ENCODE measurements at regions not wholly inside any gene's neighbourhood (a gene's known extent, or its start where the extent isn't known, plus 50 kb on each side); places are given as distances from the start of the nearest gene placed in this dataset.

DNA sequence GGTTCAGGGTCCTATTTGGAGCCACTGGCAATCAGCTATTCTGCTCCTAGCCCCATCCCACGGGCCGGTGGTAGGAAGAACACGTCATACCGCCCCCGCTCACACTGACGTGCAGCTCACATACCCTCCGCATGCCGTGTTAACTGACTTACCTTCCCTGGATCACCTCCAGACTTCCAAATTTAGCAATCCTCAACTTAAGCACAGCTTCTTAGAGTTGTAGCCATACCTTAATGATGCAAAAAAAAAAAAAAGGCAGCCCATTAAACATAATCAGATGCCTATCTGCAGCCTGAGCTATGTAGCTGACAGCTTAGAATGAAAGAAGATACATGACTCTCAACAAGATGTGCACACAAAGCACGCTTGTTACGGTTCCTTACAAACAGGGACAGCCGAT lies 93.0 kb downstream of the IRX2 start:
- DNase-seq (ENCODE audit: low spot score), result no peak

- no peak for DNase-seq (ENCODE audit: low spot score)
Measured at GRCh38 chr5:2657151-2657550, 94.3 kb downstream of the IRX2 start.

DNA sequence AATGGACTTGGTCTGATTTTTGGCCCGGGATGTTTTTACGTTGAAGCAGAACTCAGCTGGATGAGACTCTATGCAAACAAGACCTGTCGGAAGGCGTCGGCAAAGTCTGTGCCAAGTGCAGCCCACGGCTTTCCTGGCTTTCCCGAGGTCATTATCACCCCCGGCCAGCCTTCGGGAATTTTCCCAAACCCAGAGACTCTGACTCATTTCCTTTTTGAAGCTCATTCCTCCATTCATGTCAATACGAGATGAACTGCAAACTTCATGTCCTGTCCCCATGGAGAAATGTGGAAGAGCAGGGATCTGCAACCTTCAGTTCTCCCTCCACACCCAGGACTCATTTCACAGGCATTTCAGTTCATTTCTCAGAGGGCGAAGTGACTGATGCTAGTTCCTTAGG lies 95.3 kb downstream of the IRX2 start:
- DNase-seq (ENCODE audit: low spot score), result no peak

DNA sequence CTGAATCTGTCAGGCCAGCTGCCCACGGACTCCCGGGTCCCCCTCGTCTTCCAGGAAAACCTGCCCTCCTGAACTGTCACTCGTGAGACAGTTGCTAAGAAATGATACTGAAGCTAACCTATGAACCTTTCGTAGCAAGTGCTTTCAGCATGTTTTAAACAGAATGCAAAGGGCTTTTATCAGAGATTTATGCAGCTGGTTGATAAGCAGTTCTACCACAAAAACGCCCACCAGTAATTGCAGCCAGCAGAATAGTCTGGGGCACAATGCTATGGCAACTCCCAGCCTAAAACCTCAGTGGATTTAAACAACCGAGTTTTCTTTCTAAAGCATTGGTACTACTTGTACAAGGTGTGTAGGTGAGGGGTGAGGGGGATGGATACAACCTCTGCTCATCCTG lies 97.5 kb downstream of the IRX2 start:
- DNase-seq (ENCODE audit: low spot score), result no peak

DNA sequence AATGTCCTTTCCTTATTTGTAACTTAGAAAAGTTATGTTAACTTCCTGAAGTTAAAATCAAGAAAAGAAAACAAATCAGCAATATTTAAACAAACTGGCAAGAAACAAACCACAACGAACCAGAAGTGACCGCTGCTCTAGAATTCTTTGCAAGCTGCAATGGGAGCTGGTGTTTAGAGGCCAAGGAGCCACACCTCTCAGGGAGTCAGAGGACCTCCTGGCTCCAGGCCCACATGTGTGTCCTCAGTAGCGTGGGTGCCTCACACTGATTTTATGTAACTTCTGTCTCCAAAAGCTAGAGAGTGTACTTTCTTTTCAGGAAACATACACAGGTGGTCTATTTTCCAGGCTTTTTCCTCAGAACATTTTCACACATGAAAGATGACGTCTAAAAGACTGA lies 100.4 kb downstream of the IRX2 start:
- DNase-seq (ENCODE audit: low spot score), result no peak

DNA sequence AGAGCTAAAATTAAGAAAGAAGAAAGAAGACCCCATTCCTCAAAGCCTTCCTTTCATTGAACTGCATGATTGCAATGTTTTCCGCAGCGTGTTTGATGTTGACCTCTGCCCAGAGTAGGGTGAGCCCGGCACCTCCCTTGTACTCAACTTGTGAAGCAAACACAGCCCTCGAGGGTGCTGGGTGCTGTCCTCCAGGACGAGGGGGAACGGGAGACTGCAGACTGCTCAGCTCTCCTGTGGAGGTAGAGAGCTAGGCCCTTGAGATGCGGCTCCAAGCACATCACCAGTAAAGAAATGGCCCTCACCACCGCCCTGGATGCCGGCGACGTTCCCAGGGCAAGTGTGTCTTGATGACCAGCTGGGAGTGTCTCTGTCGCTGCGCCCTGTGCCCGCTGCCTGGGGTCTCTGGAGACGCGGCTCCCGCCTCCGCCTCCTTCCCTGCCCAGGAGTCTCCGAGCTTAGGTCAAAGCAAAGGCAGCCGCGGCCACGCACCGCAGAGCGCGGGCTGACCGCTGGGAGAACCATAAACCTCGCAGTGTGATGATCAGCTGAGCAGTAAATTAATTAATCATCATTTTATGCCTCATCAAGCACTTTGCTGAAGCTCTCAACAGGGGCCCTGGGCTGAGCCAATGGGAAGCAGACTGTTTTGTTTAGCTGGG lies 108.7 kb downstream of the IRX2 start:
- no peak for DNase-seq (ENCODE audit: low spot score)

- DNase-seq (ENCODE audit: low spot score), result no peak
Measured at GRCh38 chr5:2640717-2641116, 110.8 kb downstream of the IRX2 start.

GRCh38 chr5:2639425-2639824 lies 112.1 kb downstream of the IRX2 start:
- DNase-seq (ENCODE audit: low spot score), result no peak

DNA sequence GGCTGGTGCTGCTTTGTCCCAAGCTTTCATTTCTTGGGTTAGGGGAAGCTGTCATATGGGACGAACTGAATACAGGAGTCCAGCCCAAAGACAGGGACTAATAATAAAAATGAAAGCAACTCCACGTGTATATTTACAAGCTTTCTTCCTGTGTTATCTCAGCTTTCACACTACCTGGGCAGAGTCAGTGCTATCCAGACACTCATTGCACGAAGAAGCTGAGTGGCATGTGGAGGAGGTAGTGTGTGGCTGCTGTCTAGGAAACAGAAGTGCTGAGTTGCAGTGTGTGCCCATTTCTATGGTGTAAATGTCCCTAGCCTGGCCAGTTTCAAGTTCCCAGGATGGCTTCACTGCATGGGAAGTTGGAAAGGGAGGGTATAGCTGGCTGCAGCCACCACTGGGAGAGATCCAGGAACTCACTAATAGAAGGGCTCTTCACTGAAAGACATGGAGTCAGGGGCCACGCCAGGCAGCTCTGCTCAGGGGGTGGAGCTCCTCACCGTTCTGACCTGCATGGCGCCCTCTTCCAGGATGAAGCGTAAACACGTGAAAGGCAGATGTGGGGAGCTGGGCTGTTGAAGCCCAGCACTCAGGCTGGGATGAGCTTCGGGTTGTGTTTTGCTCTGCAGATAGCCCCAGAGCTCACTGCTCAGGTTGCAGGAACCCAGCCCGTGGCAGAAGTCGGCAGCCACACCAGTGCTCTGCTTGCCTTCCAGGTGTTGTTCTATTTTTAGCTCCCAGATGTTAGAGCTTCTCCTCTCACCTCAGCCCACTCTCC lies 116.9 kb downstream of the IRX2 start:
- no peak for DNase-seq (ENCODE audit: low spot score)

DNA sequence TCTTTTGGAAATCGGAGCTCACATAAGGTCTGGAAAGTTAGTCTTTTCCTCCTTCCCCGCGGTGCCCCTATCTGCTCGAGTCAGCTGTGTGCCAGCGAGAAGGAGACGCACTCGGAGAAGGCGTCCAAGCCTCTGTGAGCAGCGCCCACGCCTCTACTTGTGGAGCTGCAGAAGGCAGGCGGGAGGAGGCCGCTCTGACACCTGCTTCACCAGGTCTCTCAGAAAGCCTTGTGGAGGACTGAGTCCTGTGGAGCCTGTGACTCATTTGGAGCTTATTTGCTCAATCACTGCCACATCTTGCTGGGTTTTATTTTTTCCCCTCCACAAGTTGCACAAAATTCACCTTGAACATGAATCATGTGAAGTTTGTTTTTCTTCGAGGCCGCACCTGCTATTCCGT lies 117.5 kb downstream of the IRX2 start:
- no peak for DNase-seq (ENCODE audit: low spot score)

- DNase-seq (ENCODE audit: low spot score), result no peak
Measured at GRCh38 chr5:2631758-2632157, 119.7 kb downstream of the IRX2 start.

DNA sequence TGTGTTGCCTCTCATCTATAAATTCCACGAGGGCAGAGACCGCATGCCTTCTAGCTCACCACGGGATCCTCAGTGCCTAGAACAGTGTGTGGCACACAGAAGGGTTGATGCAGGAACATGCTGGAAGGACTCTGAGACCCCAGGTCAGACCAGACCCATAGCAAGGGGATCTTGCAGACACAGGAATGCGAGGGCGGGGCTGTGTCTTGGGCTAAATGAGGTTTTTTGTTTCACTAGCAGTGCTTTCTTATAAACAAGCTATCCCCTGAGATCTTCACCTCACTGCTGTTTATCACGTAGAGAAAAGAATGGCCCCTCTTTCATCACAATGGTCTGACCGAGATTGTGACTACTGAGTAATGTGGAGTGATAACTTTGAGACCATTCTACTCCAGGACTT lies 122.4 kb downstream of the IRX2 start:
- DNase-seq (ENCODE audit: low spot score), result no peak

- DNase-seq (ENCODE audit: low spot score), result no peak
Measured at GRCh38 chr5:2627867-2628266, 123.6 kb downstream of the IRX2 start.

- no peak for DNase-seq (ENCODE audit: low spot score)
Measured at GRCh38 chr5:2626572-2626971, 124.9 kb downstream of the IRX2 start.

GRCh38 chr5:2622866-2623265 lies 128.6 kb downstream of the IRX2 start:
- no peak for DNase-seq (ENCODE audit: low spot score)

GRCh38 chr5:2621631-2622030 lies 129.8 kb downstream of the IRX2 start:
- DNase-seq (ENCODE audit: low spot score), result no peak

DNA sequence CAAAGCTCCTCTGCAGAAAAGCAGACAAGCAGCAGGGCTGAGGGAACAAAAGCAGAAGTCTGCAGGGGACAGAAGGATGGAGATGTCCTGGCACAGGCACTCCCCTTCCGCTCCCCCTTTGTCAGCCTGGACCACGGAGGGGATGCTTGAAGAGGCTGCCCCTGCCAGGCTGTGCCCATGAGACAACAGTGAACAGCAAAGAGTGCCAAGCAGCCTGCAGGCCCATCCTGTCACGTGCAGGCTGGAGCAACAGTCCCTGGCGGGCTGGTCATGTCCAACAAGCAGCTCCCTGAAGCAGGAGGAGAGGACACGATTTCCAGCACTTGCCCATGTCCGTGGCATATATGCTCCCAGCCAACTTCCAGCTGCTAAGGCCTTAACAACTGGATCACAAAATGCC lies 132.3 kb downstream of the IRX2 start:
- DNase-seq (ENCODE audit: low spot score), result no peak

- DNase-seq (ENCODE audit: low spot score), result no peak
Measured at GRCh38 chr5:2617461-2617860, 134.0 kb downstream of the IRX2 start.

DNA sequence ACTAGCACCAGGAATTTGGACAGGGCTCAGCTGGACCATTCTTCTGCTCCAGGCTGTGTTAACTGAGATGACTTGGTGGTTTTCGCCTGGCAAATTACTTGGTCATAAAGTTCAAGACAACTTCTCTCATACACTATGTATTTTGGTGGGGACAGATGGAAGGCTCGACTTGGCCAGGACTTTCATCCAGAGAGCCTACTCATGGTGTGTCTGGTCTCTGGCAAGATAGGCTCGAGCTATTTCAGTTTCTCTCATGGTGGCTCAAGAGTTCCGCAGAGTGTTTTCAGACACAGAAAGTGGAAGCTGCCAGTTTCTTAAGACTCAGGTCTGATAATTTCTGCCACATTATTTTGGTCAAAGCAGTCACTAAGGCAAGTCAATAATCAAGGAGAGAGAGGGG lies 135.6 kb downstream of the IRX2 start:
- no peak for DNase-seq (ENCODE audit: low spot score)

- no peak for DNase-seq (ENCODE audit: low spot score)
Measured at GRCh38 chr5:2614571-2614970, 136.9 kb downstream of the IRX2 start.

GRCh38 chr5:2611659-2612058 lies 139.8 kb downstream of the IRX2 start:
- DNase-seq (ENCODE audit: low spot score), result no peak

DNA sequence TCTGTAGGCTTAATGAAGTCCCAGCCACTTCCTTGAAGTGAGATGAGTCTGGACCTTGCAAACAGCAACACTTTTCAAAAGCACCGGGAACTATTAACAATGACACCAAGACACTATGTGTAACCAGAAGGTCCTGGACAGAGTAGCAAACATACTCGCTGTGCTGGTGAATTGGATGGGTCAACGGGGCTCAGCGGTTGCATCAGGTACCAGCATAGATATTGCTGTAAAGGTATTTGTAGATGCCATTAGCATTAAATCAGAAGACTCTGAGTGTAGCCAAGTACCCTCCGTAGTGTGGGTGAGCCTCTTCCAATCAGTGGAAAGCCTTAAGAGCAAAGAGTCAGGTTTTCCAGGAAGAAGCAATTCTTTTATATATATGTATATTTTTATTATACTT lies 140.5 kb downstream of the IRX2 start:
- no peak for DNase-seq (ENCODE audit: low spot score)

DNA sequence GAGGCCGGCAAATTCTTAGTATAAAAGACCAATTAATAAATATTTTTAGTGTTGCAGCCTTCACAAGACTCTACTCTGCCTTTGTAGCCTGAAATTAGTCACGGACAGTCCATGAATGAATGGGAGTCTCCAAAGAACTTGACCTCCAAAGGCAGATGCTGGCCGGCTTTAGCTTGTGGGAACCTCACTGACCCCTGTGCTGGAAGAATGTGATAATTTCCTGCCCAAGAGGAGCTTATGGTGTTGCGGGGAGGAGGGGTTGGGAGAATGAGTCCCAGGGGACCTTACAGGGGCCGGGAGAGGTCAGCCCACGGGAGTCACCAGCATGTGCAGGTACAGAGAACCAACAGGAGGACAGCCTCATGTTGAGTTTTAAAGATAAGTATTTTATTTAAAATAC lies 143.1 kb downstream of the IRX2 start:
- DNase-seq (ENCODE audit: low spot score), result no peak

DNA sequence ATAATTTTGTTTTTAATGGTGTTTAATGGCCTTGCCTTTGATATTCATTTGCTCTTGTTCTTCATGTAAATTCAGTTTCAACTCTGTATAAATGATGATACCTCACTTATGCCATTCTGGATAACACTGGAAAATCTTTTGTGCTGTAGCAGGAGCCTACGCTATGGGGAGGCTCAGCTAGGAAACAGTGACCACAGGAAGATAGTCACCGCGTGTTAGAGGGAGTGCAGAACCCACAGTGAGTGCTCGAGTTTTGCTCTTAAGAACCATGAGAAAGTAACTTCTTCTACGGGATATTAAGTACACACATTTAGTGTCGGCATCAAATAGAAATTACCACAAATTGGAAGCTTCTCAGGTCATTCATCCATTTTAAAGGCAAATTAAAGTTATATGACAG lies 143.9 kb downstream of the IRX2 start:
- DNase-seq (ENCODE audit: low spot score), result no peak
